ENCODE measurements at regions not wholly inside any gene's neighbourhood (a gene's known extent, or its start where the extent isn't known, plus 50 kb on each side); places are given as distances from the start of the nearest gene placed in this dataset.
"Not testable (repeated sequence)": the region's sequence is repeated elsewhere in the genome, so short reads cannot be mapped to it uniquely, and the experiment has no call there.

DNA sequence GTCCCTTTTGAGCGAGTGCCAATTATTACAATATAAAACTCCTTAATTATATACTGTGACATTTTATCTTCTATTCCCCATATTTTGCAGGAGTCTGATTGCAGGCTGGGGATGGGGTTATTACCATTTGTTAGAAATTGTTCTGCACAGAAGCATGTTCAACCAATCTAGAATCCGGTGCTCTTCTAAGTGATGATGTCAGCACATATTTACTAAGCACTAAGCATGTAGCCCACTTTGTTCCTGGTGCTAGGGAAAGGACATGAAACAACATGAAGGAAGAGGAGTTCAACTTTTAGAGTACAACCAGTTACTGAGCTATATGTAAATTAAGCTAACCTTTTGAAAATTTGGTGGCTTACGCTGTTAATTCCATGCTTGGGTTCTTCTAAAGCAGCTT, 52.8 kb upstream of the IL1RAPL2 start:
- DNase-seq (ENCODE audit: low read depth) = no peak

DNA sequence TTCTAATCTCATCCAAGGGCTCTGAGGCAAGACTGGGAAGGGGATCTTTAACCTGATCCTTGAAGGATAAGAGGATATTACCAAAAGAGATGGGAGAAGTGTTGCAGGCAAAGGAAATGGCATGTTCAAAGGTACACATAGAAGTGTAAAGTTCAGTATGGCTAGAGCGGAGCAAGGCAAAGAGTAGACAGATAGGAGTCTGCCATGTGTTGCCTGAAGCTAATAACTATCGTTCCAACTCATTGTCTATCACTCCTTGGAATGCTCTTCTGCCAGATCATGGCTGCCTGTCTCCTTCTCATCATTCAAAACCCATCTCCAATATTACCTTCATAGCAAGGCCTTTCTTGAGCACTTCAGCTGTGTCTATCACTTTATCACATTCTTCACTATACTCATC, 55.2 kb upstream of the IL1RAPL2 start:
- DNase-seq (ENCODE audit: low read depth) = no peak

DNA sequence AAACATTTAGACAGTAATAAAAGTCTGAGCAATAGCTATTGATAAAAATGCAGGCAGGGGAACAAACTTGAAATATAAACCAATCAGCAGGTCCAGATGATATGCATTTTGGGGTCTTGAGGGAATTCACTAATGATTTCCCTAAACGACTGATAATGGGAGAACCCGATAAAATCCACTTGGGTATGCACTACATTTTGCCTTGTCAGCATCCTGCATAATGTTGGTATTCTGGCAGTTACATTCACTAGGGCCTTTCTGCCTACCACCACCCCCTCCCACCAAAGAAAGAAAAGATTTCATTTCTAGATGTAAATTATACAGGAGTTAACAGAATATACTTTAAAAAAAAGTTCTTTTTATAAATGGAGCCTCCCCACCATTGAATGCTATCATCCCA, 63.5 kb upstream of the IL1RAPL2 start:
- DNase-seq (ENCODE audit: low read depth) = no peak

DNA sequence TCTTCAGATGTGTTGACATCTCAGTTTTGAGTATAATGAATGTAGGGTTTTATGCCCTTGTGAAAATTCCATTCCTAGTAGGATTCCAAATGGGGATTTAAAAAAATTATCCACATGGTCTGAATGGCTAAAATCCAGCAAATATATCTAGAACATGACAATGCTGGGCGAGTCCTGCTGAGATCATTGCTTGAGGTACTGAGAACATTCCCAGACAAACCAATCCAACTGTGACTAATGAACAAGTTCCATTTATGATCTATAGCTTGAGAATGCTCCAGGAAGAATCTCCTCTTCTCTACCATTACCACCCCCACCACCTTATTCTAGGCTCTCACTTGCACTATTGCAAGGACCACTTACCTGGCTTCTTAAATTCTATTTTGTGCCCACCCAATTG, 77.2 kb upstream of the IL1RAPL2 start:
- no peak for DNase-seq (ENCODE audit: low read depth)

DNA sequence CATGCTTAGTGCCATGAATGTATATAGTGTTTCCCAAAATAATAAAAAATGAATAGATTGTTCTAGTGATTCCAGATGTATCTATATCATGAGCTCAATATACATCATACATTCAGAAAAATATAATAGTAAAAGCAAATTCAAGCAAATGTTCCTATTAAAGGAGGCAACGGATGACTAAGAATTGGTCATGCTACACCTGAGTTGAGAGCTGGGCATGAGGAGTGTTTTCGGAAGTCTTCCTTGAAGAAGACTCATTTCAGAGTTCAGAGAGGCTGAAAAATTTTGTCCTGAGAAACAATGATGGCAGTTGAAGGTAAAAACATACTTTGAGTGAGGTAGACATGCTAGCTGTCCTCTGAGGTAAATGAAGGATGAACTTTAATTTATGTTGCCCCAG, 79.3 kb upstream of the IL1RAPL2 start:
- no peak for DNase-seq (ENCODE audit: low read depth)

DNA sequence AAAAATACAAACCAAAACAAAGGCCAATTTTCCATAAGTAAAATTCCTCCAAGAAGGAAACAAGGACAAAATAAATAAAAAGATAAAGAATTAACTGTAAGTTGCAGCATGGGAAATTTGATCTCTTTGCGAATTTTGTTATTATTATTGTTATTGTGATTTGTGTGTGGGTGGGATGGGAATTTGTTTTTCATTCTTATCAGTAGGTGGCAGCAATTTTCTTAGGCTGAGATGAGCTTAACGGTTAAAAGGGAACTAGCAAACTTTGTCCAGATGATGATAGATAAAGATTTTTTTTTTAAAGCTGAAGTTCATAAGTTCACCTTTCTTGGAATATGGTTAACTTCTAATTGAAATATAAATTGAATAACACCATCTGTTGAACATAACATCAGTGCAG, 83.2 kb upstream of the IL1RAPL2 start:
- DNase-seq (ENCODE audit: low read depth) = no peak

DNA sequence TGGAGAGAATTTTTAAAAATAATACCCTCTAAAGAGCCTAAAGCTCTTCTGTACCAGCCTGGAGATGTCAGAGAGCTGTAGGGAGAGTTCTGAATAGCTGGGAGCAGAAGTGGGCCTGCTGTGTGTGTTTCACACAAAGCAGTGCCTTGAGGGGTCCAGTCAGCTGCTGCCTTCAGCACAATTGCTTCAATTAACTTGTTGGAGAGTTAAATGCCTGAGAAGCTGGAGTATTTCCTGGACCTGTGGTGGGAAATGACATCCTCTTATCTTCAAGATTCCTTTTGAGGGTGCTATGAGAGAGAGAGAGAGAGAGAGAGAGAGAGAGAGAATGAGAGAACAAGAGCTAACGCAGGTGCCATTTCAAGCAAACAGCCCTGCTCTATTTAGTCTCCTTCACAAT, 96.2 kb upstream of the IL1RAPL2 start:
- no peak for DNase-seq (ENCODE audit: low read depth)

DNA sequence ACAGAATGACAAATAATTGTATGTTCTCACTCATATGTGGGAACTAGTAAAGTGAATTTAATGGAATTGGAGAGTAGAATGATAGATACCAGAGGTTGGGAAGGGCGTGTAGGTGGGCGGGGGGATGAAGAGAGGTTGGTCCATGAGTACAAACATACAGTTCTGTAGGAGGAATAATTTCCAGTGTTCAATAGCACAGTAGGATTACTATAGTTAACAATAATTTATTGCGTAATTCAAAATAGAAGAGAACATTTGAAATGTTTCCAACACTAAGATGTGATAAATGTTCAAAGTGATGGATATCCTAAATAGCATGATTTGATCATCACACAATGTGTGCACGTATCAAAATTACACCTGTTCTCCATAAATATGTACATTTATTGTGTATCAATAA, 106.2 kb upstream of the IL1RAPL2 start:
- no peak for DNase-seq (ENCODE audit: low read depth)

DNA sequence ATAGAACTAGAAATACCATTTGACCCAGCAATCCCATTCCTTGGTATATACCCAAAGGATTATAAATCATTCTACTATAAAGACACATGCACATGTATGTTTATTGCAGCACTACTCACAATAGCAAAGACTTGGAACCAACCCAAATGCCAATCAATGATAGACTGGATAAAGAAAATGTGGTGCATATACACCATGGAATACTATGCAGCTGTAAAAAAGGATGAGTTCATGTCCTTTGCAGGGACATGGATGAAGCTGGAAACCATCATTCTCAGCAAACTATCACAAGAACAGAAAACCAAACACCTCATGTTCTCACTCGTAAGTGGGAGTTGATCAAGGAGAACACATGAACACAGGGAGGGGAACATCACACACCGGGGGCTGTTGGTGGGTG, 108.9 kb upstream of the IL1RAPL2 start:
- DNase-seq (ENCODE audit: low read depth) = not testable (repeated sequence)

DNA sequence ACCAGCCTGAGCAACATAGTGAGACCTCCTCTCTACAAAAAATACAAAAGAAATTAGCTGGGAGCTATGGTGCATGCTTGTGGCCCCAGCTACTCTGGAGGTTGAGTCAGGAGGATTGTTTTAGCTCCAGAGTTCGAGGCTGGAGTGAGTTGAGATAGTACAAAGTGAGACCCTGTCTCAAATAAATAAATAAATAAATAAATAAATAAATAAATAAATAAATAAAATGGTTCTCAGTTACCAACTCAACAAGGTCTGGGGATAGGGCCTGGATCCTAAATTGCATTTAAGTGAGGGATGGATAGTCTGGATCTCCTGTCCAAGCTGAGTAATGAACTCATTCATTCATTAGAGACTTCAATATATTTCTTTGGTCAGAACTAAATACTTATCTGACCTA, 115.7 kb upstream of the IL1RAPL2 start:
- no peak for DNase-seq (ENCODE audit: low read depth)

DNA sequence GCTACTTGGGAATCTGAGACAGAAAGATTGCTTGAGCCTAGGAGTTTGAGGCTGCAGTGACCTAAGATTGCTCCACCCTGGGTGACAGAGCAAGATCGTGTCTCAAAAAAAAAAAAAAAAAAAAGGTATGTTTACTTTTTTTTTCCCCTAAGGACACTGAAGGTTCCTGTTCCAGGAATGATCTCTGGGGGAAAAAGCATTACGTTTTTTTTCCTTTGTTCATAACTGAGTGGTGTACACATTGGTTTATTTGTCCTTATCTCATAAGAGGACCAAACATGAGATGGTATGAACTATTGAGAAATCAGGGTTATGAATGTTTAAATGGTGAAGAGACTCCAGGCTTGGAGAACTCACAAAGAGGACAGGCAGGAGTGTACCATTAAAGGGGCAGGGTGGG, 120.4 kb upstream of the IL1RAPL2 start:
- no peak for DNase-seq (ENCODE audit: low read depth)

DNA sequence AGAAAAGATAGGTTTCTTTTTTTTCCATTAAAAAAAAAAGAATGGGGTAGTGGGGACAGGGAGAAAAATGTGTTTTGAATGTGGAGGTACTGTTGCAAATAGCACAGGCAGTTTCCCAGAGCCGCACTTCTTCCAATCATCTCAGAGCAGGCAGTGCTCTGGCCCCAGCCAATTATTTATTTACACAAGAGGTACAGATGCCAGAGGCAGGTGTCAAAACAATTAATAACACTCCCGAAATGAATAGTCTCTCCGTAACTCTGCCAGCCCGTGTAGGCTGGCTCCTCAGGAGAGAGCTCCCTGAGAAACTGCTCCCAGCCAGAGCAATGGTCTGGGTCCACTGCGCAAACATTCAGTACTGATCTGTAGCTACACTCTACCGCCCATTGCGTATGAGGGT, 130.8 kb upstream of the IL1RAPL2 start:
- DNase-seq (ENCODE audit: low read depth) = no peak

DNA sequence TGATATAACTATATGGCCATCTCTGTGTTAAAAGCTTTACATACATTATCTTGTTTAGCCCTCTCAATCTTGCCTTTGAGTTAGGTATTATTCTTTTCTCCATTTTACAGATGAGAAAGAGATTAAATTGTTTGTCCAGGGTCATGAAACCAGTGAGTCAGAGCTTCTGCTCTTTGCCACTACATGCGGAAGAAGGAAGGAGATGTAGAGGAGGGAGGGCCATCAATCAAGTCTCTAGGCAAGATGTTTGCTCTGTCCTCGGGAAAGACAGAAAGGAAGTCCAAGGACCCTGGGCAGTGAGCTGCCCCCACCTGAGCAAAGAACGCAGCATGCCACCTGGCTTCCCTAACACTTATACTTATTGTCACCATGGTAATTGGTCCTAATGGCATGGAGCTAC, 133.7 kb upstream of the IL1RAPL2 start:
- DNase-seq (ENCODE audit: low read depth) = no peak

DNA sequence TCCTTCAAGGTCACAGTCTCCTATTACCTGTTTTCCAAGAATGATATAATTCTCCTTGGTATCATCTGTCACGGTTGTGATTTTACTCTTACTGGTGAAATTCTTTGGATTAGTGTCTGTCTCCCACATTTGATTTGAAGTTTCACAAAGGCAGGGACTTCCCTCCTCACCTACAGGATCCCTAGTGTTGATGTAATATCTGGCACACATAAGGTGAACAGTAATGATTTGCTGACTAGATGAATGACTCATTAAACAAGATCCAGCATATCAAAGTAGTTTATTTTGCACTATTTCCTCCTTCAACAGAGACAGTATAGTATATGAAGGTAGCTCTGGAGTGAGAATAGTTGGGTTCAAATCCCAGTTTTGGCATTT, 135.3 kb upstream of the IL1RAPL2 start:
- DNase-seq (ENCODE audit: low read depth) = no peak

DNA sequence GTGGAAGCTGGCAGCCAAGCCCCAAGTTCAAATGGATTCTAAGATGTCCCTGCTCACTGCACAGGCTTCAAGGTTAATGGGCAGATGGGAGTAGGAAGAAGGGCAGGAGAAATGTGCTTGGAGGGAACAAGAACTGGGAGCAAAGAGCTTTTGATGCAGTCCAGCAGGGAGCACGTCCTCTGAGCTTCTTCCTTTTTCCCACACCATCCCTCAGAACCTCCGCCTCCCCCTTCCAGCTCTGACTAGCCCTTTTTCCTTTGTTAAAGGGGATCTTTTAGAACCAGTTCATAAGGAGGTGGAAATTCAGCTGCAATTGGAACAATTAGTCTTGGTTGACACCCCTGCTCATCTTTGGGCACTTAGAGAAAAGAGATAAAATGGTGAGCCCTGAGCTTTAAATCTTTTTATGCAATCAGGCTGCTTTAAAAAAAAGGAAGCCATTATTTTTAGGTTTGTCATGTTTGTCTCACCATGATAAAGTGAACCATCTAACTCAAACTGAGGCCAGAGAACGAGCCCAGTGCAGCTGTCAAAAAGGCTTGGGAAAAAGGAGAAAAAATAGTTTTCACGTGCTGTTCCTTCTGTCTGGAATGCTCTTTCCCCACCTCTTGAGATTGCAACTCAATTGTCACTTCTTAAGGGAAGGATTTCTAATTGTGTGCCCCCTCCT, 135.8 kb upstream of the IL1RAPL2 start:
- DNase-seq (ENCODE audit: low read depth) = no peak

DNA sequence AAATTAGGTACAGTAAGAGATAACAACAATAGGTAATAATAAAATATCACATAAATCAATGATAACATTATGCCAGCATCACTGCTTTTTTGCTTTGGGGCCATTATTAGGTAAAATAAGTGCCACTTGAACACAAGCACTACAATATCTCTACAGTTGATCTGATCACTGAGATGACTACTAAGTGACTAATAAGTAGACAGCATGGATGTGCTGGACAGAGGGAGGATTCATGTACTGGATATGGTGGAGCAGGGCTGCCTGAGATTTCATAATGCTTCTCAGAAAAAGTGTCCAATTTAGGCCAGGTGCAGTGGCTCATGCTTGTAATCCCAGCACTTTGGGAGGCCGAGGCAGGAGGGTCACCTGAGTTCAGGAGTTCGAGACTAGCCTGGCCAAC, 137.8 kb upstream of the IL1RAPL2 start:
- DNase-seq (ENCODE audit: low read depth) = no peak

DNA sequence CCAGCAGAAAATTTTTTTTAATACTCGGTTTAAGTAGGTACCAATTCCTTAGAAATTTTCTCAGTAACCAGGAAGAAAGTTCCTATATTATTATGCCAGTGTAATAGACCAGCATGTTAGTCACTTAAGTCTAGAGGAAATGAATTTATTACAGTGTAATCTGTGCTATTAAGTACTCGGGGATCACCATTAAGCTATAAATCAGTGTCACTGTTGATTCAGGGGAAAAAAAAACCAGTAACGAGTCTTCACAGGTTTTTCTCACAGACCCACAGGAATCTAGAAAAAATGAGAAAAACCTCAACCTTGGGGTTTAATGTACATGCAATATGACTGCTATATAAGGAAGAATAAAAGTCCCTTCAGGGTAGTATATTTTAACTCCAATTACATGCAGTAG, 138.3 kb upstream of the IL1RAPL2 start:
- no peak for DNase-seq (ENCODE audit: low read depth)

DNA sequence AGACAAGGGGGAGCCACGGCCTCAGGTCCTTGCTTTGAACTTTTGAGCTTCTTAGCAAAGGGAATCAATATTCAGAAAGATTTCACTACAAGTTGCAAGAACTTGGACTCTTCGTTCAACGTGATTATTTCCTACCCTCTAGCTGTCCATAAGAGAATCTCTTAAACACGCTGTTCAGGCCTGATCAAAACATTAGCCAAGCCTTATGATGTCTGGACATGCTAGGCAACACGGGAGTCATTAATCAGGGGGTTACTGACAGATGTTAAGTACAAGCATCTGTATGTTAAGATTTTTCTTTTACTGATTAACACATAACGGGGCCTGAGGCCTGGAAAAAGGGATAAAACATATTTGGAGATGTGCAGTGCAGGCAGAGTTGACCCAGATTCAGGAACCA, 138.9 kb upstream of the IL1RAPL2 start:
- DNase-seq (ENCODE audit: low read depth) = no peak

DNA sequence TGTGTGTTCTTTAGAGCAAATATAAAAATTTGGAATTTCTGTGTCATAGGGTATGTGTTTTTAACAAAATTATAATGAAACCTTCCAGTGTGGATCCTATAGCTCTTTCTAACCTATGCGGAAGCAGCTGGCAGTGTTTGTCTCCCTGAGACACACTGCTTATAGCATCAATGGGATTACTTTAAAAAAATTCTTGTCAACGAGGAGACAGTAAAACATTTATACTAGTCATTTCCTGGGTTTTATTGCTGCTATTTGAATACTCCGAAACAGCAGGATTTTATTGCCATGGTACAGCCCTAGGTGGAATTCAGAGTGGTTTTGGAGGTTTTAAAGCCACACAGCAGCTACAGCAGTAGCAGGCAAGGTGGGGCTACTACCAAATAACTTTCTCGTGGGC, 145.1 kb upstream of the IL1RAPL2 start:
- no peak for DNase-seq (ENCODE audit: low read depth)

DNA sequence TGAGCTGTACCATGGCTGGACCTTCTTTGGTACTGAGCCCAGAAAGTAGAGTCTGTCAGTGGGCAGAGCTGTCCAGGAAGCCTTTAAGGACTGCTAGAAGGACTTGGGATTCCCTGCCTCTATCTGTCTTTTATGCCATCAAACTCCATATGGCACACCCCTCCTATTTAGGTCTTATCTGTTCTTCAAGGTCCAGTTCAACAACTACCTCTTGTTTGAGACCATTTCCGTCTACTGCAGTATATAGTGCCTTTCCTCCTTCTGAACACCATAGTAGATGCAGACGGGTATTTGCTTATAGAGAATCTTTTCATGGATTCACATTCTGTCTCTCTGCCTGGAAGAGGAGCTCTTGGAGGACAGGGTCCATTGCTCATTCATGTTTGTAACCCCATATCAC, 146.1 kb upstream of the IL1RAPL2 start:
- DNase-seq (ENCODE audit: low read depth) = no peak

DNA sequence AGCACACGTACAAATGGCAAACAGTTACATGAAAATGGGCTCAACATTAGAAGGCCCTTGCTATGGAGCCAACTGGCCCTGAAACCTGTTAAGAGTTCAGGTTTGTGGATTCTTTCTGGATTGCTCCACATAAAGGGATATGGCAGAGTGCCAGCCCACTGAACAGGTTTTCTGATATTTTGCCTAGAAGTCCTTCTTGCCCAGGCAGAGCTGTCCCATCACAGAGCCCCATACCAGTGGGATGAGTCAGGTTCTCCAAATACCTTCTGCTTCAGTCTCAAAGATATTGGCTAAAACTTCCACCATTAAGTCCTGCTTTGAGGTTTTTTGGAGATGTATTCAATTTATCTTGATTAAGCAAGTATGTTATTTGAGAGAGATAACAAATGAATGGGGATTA, 146.8 kb upstream of the IL1RAPL2 start:
- no peak for DNase-seq (ENCODE audit: low read depth)

DNA sequence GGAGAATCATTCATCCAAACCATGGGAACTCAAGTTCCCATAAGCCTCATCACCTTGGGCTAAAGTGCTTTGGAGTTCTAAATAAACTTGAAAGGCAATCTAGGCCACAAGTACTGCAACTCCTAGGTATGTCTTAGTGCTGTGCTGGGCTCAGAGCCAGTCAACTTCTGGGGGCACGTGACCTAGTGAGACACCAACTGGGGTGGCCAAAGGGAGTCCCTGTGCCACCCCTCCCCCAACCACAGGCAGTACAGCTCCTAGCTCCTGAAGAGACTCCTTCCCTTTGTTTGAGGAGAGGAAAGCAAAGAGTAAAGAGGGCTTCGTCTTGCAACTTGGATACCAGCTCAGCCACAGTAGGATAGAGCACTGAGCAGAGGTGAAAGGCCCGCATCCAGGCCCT, 154.2 kb upstream of the IL1RAPL2 start:
- DNase-seq (ENCODE audit: low read depth) = no peak

DNA sequence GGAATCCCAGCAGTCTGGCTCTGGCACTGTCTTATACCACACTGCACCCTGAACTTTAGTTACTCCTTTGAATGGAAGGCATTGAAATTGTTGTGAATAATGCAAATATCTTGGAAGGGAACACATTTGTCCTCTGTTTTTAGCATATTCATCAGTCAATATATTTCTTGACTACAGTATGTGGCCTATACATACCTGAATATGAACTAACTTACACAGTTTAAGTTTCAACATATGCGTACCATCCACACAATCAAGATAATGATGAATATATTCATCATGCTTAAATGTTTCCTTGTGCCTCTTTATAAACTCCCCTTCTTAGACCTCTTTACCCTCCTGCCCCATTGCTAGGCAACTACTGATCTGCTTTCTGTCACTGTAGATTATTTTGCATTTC, 145.7 kb upstream of the ESX1 start:
- no peak for DNase-seq (ENCODE audit: low read depth)

DNA sequence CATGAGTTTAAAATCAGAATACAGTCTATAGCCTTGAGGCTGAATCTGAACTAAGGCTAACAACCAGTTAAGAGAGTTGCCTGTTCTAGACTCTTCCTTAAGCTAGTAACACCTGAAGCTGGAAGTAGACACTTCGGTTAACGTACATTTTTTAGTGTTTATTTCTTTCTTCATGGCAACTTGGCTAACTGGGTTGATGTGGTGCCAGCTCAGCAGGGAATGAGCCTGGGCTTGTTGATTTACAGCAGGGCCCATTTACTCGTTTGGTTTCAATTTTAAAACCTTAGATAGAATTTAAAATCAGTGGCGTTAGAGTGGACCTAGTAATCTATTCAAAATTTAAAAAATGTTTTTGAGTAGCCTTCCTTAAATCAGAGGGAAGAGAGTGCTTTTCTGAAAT, 137.6 kb upstream of the ESX1 start:
- no peak for DNase-seq (ENCODE audit: low read depth)

DNA sequence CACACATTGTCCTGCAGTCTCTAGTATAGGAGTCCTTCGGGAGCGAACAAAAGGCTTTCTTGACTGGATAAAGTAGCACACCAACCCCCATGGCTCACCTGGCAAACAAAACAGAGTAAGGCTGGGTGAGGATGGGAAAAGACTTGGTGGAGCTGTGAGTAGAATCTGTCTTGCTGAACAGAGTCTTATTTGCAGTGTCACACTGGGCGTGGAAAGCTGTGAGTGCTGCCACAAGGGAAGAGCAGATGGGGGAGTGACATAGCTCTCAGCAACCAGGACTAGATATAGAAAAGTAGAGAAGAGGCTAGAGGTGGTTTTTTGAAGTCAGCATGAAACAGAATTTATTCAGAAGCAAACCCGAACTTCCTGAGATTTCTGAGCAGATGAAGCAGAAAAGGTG, 137.2 kb upstream of the ESX1 start:
- DNase-seq (ENCODE audit: low read depth) = no peak
